ENCODE measurements at regions not wholly inside any gene's neighbourhood (a gene's known extent, or its start where the extent isn't known, plus 50 kb on each side); places are given as distances from the start of the nearest gene placed in this dataset.

DNA sequence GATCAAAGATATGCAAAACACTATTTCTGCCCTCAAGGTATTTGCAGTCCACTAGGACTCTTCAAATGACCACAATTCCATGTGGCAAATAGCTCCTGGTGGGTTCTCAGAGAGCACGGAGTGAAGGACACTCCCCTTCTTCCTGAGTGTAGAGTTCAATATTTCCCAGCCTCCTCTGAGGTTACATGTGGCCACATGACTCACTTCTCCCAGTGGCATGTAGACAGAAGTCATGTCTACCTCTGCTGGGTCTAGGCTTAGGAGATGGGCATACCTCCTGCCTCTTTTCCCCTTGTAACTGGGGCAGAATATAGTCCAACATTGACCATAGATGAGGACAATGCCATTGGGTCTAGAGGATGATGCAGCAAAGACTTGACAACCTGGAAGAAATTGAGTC, 191.4 kb downstream of the MIS18A start:
- TF ChIP-seq CTCF (IDR thresholded peaks at IDR 0.05; ENCODE audit: low read depth, low read length) (no peak), POLR2A (IDR thresholded peaks at IDR 0.05; ENCODE audit: extremely low read depth, insufficient read length) (no peak), MYC (IDR thresholded peaks at IDR 0.05; ENCODE audit: low read depth, low read length) (no peak)
